ENCODE measurements at regions not wholly inside any gene's neighbourhood (a gene's known extent, or its start where the extent isn't known, plus 50 kb on each side); places are given as distances from the start of the nearest gene placed in this dataset.

GRCh38 chr4:19473569-19473968, 778.1 kb upstream of the SLIT2 start:
- TF ChIP-seq ZC3H4 (CRISPR knock-in tag; IDR thresholded peaks at IDR 0.05; ENCODE audit: borderline replicate concordance) (no peak), ELF1 (CRISPR knock-in tag; IDR thresholded peaks at IDR 0.05) (no peak), ZNF121 (CRISPR knock-in tag; IDR thresholded peaks at IDR 0.05) (no peak), EZH2 (conservative IDR thresholded peaks at IDR 0.05; ENCODE audit: low read depth, low read length) (no peak), PPARG (CRISPR knock-in tag; conservative IDR thresholded peaks at IDR 0.05) (no peak), NFE2L2 (IDR thresholded peaks at IDR 0.05; ENCODE audit: low read length) (peak; percentile 61), CTCF (CRISPR knock-in tag; IDR thresholded peaks at IDR 0.05) (no peak), ESRRA (CRISPR knock-in tag; IDR thresholded peaks at IDR 0.05; ENCODE audit: low read depth) (no peak), E2F5 (CRISPR knock-in tag; conservative IDR thresholded peaks at IDR 0.05) (no peak), ZBTB8A (CRISPR knock-in tag; IDR thresholded peaks at IDR 0.05; ENCODE audit: borderline replicate concordance, low read depth) (no peak)

Data from HepG2 (cell line).